SK-N-SH (cell line): ENCODE measurements at regions not wholly inside any gene's neighbourhood (a gene's known extent, or its start where the extent isn't known, plus 50 kb on each side); places are given as distances from the start of the nearest gene placed in this dataset.

Source experiments
- CTCF ChIA-PET: fragments of 300-600, 350-600 bp; formaldehyde crosslinking; extraction: SDS; loops from one replicate; lab custom pipeline; 2021; lab: Yijun Ruan, JAX
- POLR2A ChIA-PET: fragments of 350-600 bp; sonication (Branson Sonifier 250); formaldehyde crosslinking; extraction: SDS; loops from one replicate; lab custom pipeline; 2020; ENCODE audit warnings: antibody characterized with exemption, inconsistent platforms; lab: Yijun Ruan, JAX
- DNase-seq: peaks from one replicate; pipeline ENCODE4 v3.0.0; 2012
- H2AFZ ChIP-seq: fragments of 200-600 bp; sonication (generic); 2 replicates; pipeline ENCODE4 v1.8.1; 2016; ENCODE audit warnings: antibody characterized with exemption, mild to moderate bottlenecking, low read depth
- H3F3A ChIP-seq: fragments of 200-600 bp; sonication (generic); replicated peaks from 2 replicates; pipeline ENCODE3; 2016; ENCODE audit warnings: antibody characterized with exemption, mild to moderate bottlenecking; ENCODE audit not compliant: insufficient read depth
- H3K27ac ChIP-seq, 2 experiments: fragments of 200-500 bp in 1 of 2; fragments of 200-600 bp in 1 of 2; sonication (Bioruptor generic) in 1 of 2; sonication (generic), shearing (Covaris generic) in 1 of 2; 2 replicates each; pipeline versions ENCODE4 v1.5.1 to v1.6.1; 2014 to 2016; ENCODE audit warnings: low read depth in 2 of 2, inconsistent platforms in 1 of 2, low read length in 1 of 2, mild to moderate bottlenecking in 1 of 2, mixed read lengths in 1 of 2
- H3K27me3 ChIP-seq: fragments of 200-600 bp; sonication (generic), shearing (Covaris generic); 2 replicates; pipeline ENCODE4 v1.6.1; 2016; ENCODE audit warnings: mixed run types; ENCODE audit not compliant: insufficient read depth
- H3K36me3 ChIP-seq, 2 experiments: fragments of 200-500 bp in 1 of 2; fragments of 200-600 bp in 1 of 2; sonication (Bioruptor generic) in 1 of 2; sonication (generic) in 1 of 2; replicated peaks in 1 of 2; 2 replicates each; pipeline versions ENCODE3 to v1.5.1; 2014 to 2016; ENCODE audit warnings: low read length in 1 of 2, mild to moderate bottlenecking in 1 of 2; ENCODE audit not compliant: insufficient read depth in 2 of 2, control insufficient read depth in 1 of 2
- H3K4me1 ChIP-seq, 2 experiments: fragments of 200-500 bp in 1 of 2; fragments of 200-600 bp in 1 of 2; sonication (Bioruptor generic) in 1 of 2; sonication (generic), shearing (Covaris generic) in 1 of 2; 2 replicates each; pipeline versions ENCODE4 v1.5.1 to v1.6.1; 2014 to 2016; ENCODE audit warnings: low read depth in 1 of 2, low read length in 1 of 2, mixed run types in 1 of 2; ENCODE audit not compliant: insufficient read depth in 2 of 2, control insufficient read depth in 1 of 2
- H3K4me2 ChIP-seq: fragments of 200-600 bp; sonication (generic), shearing (Covaris generic); 2 replicates; pipeline ENCODE4 v1.6.1; 2017; ENCODE audit warnings: mixed run types
- H3K4me3 ChIP-seq, 2 experiments: fragments of 200-500 bp in 1 of 2; fragments of 200-600 bp in 1 of 2; sonication (Bioruptor generic) in 1 of 2; sonication (generic), shearing (Covaris generic) in 1 of 2; 2 replicates each; pipeline versions ENCODE4 v1.5.1 to v1.8.1; 2014 to 2016; ENCODE audit warnings: low read depth in 2 of 2, inconsistent platforms in 1 of 2, low read length in 1 of 2, mild to moderate bottlenecking in 1 of 2, mixed read lengths in 1 of 2, moderate library complexity in 1 of 2
- H3K79me2 ChIP-seq: fragments of 200-600 bp; sonication (generic); 2 replicates; pipeline ENCODE4 v1.8.1; 2017; ENCODE audit warnings: mild to moderate bottlenecking; ENCODE audit not compliant: insufficient read depth
- H3K9ac ChIP-seq: fragments of 200-600 bp; sonication (generic); 2 replicates; pipeline ENCODE4 v1.6.1; 2017; ENCODE audit warnings: mixed run types
- H3K9me2 ChIP-seq: fragments of 200-600 bp; sonication (generic); 2 replicates; pipeline ENCODE4 v1.6.1; 2017; ENCODE audit warnings: mixed run types
- H3K9me3 ChIP-seq: fragments of 200-600 bp; sonication (generic); 2 replicates; pipeline ENCODE4 v1.6.1; 2017; ENCODE audit warnings: mixed run types, mild to moderate bottlenecking, moderate library complexity
- H4K20me1 ChIP-seq: fragments of 200-600 bp; sonication (generic); 2 replicates; pipeline ENCODE4 v1.6.1; 2017; ENCODE audit warnings: mild to moderate bottlenecking, mixed run types; ENCODE audit not compliant: insufficient read depth
- ELF1 ChIP-seq: IDR thresholded peaks from 2 replicates; pipeline ENCODE4 v1.4.0; 2012
- EP300 ChIP-seq, 2 experiments: IDR thresholded peaks; 2 replicates each; pipeline versions ENCODE4 v1.4.0 to v1.6.1; 2012; ENCODE audit warnings: borderline replicate concordance in 1 of 2, low read depth in 1 of 2, low read length in 1 of 2
- EZH2phosphoT487 ChIP-seq: fragments of 200-600 bp; sonication (generic); IDR thresholded peaks from 2 replicates; pipeline ENCODE4 v1.6.1; 2017; ENCODE audit warnings: low read depth, mixed run types, mild to moderate bottlenecking, antibody characterized with exemption, moderate library complexity, borderline replicate concordance
- FOSL2 ChIP-seq: IDR thresholded peaks from 2 replicates; pipeline ENCODE4 v1.4.0; 2012; ENCODE audit warnings: low read depth, mild to moderate bottlenecking, moderate library complexity, borderline replicate concordance
- GABPA ChIP-seq: IDR thresholded peaks from 2 replicates; pipeline ENCODE4 v1.4.0; 2012; ENCODE audit warnings: low read depth, mild to moderate bottlenecking
- NFIC ChIP-seq: IDR thresholded peaks from 2 replicates; pipeline ENCODE4 v1.4.0; 2012; ENCODE audit warnings: borderline replicate concordance
- RAD21 ChIP-seq: IDR thresholded peaks from 2 replicates; pipeline ENCODE4 v1.6.1; 2012; ENCODE audit warnings: mild to moderate bottlenecking, low read length
- RXRA ChIP-seq: IDR thresholded peaks from 2 replicates; pipeline ENCODE4 v1.4.0; 2012; ENCODE audit warnings: low read depth, mild to moderate bottlenecking, borderline replicate concordance
- TEAD4 ChIP-seq: IDR thresholded peaks from 2 replicates; pipeline ENCODE4 v1.4.0; 2012; ENCODE audit warnings: mild to moderate bottlenecking, borderline replicate concordance; ENCODE audit not compliant: insufficient read depth
- YY1 ChIP-seq: IDR thresholded peaks from 2 replicates; pipeline ENCODE4 v1.4.0; 2012; ENCODE audit warnings: low read depth, mild to moderate bottlenecking
- WGBS: methylation state at CpG from one replicate; pipeline ENCODE4 v1.1.6; 2017; ENCODE audit warnings: low lambda C conversion rate; 5-methylcytosine and 5-hydroxymethylcytosine counted together
- TF ChIP-seq, protein P1 (sequence below): IDR thresholded peaks from 2 replicates; pipeline ENCODE4 v1.4.0; 2012; ENCODE audit warnings: low read depth, borderline replicate concordance
- TF ChIP-seq, protein P2 (sequence below): fragments of 200-600 bp; sonication (generic); IDR thresholded peaks from 2 replicates; pipeline ENCODE4 v1.6.1; 2017; ENCODE audit warnings: antibody characterized with exemption, mild to moderate bottlenecking, moderate library complexity
- TF ChIP-seq, protein P3 (sequence below): IDR thresholded peaks from 2 replicates; pipeline ENCODE4; 2012

DNA sequence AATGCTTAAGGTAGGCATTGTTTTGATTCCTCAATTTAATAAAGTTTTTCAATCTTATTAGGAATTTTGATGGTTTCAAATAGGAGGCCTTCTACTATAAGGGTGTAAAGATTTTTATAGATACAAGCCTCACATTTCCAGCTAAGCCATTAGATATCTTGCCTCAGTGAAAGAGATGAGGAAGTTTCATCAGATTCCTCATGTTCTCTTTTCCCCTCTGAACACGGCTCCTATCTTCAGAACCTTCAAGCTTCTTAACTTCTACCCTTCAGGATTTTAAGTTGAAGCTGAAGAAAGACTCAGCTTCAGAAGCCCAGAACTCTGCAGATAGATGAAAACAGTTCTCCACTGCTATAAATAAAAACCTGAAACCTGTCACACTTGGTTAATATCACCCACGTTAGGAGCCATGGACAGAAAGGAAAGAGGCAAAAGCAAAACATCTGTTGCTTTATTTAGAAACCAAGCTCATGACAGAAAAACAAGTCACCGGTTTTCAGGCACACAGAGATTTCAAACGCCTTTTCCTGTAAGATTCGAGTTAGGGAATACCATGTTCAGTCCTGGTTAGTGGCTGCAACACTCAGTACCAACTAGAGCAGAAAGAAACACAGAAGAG lies 82.2 kb upstream of the GOLGA8B start:
- Histone ChIP-seq H3K27ac (peak overlapping the region in 1 of 2 experiments; percentile 9; a peak in 1 of 4 replicates), H3K4me1 (no peaks in the 10 kb centered on the region; a peak in 1 of 4 replicates), H3K9me3 (0 out of 2 replicates have a peak, but pooled peaks cover 8% of the 10 kb centered on the region), H3K27me3 (no peaks in the 10 kb centered on the region), H3K4me3 (no peak overlapping the region)
- 30% methylated on average over 5 of the region's 5 CpGs for WGBS
- TF ChIP-seq, protein P1, sequence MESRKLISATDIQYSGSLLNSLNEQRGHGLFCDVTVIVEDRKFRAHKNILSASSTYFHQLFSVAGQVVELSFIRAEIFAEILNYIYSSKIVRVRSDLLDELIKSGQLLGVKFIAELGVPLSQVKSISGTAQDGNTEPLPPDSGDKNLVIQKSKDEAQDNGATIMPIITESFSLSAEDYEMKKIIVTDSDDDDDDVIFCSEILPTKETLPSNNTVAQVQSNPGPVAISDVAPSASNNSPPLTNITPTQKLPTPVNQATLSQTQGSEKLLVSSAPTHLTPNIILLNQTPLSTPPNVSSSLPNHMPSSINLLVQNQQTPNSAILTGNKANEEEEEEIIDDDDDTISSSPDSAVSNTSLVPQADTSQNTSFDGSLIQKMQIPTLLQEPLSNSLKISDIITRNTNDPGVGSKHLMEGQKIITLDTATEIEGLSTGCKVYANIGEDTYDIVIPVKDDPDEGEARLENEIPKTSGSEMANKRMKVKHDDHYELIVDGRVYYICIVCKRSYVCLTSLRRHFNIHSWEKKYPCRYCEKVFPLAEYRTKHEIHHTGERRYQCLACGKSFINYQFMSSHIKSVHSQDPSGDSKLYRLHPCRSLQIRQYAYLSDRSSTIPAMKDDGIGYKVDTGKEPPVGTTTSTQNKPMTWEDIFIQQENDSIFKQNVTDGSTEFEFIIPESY, result no peak
- no peak for TF ChIP-seq RAD21
- no peak for TF ChIP-seq GABPA
- no peak for TF ChIP-seq FOSL2
- TF ChIP-seq TEAD4, result no peak
- no peak for TF ChIP-seq YY1
- TF ChIP-seq EP300 (IDR thresholded peaks at IDR 0.05; ENCODE audit: borderline replicate concordance in 1 of 2, low read depth in 1 of 2, low read length in 1 of 2), result no peak
- no peak for TF ChIP-seq EZH2phosphoT487
- TF ChIP-seq RXRA, result no peak
- TF ChIP-seq NFIC, result no peak
- TF ChIP-seq, protein P2, sequence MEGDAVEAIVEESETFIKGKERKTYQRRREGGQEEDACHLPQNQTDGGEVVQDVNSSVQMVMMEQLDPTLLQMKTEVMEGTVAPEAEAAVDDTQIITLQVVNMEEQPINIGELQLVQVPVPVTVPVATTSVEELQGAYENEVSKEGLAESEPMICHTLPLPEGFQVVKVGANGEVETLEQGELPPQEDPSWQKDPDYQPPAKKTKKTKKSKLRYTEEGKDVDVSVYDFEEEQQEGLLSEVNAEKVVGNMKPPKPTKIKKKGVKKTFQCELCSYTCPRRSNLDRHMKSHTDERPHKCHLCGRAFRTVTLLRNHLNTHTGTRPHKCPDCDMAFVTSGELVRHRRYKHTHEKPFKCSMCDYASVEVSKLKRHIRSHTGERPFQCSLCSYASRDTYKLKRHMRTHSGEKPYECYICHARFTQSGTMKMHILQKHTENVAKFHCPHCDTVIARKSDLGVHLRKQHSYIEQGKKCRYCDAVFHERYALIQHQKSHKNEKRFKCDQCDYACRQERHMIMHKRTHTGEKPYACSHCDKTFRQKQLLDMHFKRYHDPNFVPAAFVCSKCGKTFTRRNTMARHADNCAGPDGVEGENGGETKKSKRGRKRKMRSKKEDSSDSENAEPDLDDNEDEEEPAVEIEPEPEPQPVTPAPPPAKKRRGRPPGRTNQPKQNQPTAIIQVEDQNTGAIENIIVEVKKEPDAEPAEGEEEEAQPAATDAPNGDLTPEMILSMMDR, result no peak
- TF ChIP-seq, all 33 proteins: peak for 0
- ChIA-PET POLR2A (interaction anchor here (0.6 kb wide), 1 partner anchor 481 kb away, joined by 3 read pairs; no protein-coding TSS in a partner anchor), CTCF (interaction anchor here (0.5 kb wide), 1 partner anchor 43 kb away, joined by 3 read pairs; no protein-coding TSS in a partner anchor)
- Histone ChIP-seq H4K20me1 (no peaks in the 10 kb centered on the region), H3K9ac (no peak overlapping the region), H3K36me3 (no peaks in the 10 kb centered on the region), H3K9me2 (no peaks in the 10 kb centered on the region), H3K79me2 (no peaks in the 10 kb centered on the region; the same call in 1 of the 2 replicates), H3K4me2 (no peak overlapping the region), H3F3A (no peaks in the 10 kb centered on the region), H2AFZ (no peak overlapping the region)
- no peak for DNase-seq

DNA sequence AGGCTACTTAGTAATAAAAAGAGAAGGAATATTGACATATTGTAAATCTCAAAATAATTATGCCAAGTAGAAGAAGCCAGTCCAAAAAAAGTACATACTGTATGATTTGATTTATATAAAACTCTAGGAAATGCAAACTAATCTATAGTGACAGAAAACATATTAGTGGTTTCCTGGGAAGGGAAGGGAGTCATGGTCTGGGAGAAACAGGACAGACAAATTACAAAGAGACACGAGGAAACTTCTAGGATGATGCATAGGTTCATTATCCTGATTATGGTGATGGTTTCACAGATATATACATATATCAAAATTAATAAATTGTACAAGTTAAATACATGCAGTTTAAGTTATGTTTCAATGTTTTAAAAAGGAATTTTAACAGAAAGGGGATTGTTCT lies 81.0 kb upstream of the GOLGA8B start:
- H3K27ac ChIP-seq, result no peak overlapping the region
- CTCF ChIA-PET, result interaction anchor here (1.0 kb wide), 1 partner anchor 8 kb away, joined by 4 read pairs; no protein-coding TSS in a partner anchor
- WGBS, result 3% methylated on average over 1 of the region's 1 CpG

More for the DNA sequence above, 81.0 kb upstream of the GOLGA8B start:
- no peak overlapping the region for H3K4me3 ChIP-seq
- POLR2A ChIA-PET, result no interaction called here
- no peaks in the 10 kb centered on the region for H3F3A ChIP-seq
- H3K9me2 ChIP-seq, result no peaks in the 10 kb centered on the region
- no peaks in the 10 kb centered on the region for H3K27me3 ChIP-seq
- no peak overlapping the region for H2AFZ ChIP-seq
- no peak for DNase-seq
- H4K20me1 ChIP-seq, result no peaks in the 10 kb centered on the region
- H3K9me3 ChIP-seq, result 0 out of 2 replicates have a peak, but pooled peaks cover 8% of the 10 kb centered on the region
- no peak overlapping the region for H3K4me2 ChIP-seq
- no peaks in the 10 kb centered on the region; a peak in 1 of 4 replicates for H3K4me1 ChIP-seq
- H3K9ac ChIP-seq, result no peak overlapping the region
- TF ChIP-seq, protein P3, sequence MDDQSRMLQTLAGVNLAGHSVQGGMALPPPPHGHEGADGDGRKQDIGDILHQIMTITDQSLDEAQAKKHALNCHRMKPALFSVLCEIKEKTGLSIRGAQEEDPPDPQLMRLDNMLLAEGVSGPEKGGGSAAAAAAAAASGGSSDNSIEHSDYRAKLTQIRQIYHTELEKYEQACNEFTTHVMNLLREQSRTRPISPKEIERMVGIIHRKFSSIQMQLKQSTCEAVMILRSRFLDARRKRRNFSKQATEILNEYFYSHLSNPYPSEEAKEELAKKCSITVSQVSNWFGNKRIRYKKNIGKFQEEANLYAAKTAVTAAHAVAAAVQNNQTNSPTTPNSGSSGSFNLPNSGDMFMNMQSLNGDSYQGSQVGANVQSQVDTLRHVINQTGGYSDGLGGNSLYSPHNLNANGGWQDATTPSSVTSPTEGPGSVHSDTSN, result no peak
- TF ChIP-seq ELF1, result no peak
- TF ChIP-seq, all 33 proteins: peak for 0
- no peaks in the 10 kb centered on the region; the same call in 1 of the 2 replicates for H3K79me2 ChIP-seq
- H3K36me3 ChIP-seq, result no peaks in the 10 kb centered on the region
